ENCODE measurements at regions not wholly inside any gene's neighbourhood (a gene's known extent, or its start where the extent isn't known, plus 50 kb on each side); places are given as distances from the start of the nearest gene placed in this dataset.
A peak's percentile ranks its signal among the peaks of the same experiment; 100 is the strongest.

- no peaks in the 10 kb centered on the region for H4K20me1 ChIP-seq (ENCODE audit: insufficient read depth)
- no peak overlapping the region for H3K4me2 ChIP-seq (ENCODE audit: unreplicated experiment)
- no peaks in the 10 kb centered on the region for H3K4me1 ChIP-seq (ENCODE audit: insufficient read depth)
- H3K9me3 ChIP-seq (ENCODE audit: low read depth): no peaks in the 10 kb centered on the region
- peak; percentile 45 for DNase-seq
- no peaks in the 10 kb centered on the region for H3K36me3 ChIP-seq (ENCODE audit: low read depth)
- no peaks in the 10 kb centered on the region for H3F3A ChIP-seq (ENCODE audit: insufficient read depth)
- H3K27me3 ChIP-seq (replicated peaks; ENCODE audit: insufficient read depth): no peaks in the 10 kb centered on the region
- H3K79me2 ChIP-seq (ENCODE audit: insufficient read depth): no peaks in the 10 kb centered on the region
- no peak overlapping the region for H3K27ac ChIP-seq
- 46 to 51% methylated on average over 4 of the region's 4 CpGs for WGBS, 2 experiments (ENCODE audit: low coverage in 1 of 2, low lambda C conversion rate in 2 of 2, missing lambda C conversion rate in 2 of 2)
- H3K9ac ChIP-seq: no peak overlapping the region
- H2AFZ ChIP-seq: no peak overlapping the region
- in situ Hi-C loops (cut with MboI): no loop called here
- H3K9me2 ChIP-seq (ENCODE audit: insufficient read depth): no peaks in the 10 kb centered on the region
- no peak overlapping the region for H3K4me3 ChIP-seq
- TF ChIP-seq EZH2 (IDR thresholded peaks at IDR 0.05; ENCODE audit: insufficient read depth, poor library complexity, severe bottlenecking) (no peak), EZH2phosphoT487 (IDR thresholded peaks at IDR 0.05; ENCODE audit: insufficient read depth, low read depth) (no peak)
Observed at GRCh38 chr5:90161414-90161813, 248.1 kb downstream of the CETN3 start.

DNA sequence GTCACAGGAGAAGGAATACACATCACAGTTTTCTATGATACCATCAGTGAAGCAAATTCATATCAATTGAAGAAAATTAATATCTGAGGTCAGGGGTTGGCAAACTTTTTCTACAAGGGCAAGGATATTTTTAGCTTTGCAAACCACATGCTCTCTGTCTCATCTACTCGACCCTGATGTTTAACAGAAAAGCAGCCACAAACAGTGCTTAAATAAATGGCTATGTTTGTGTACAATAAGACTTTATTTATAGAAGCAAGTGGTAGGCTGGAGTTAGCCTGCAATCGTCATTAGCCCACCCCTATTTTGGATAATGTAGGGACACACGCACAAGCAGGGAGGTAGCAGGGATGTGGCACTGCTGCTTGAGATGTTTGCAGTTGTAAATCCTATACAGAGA is 251.4 kb downstream of the CETN3 start:
- no peaks in the 10 kb centered on the region for H3K79me2 ChIP-seq (ENCODE audit: insufficient read depth)
- in situ Hi-C loops (cut with MboI): no loop called here
- H4K20me1 ChIP-seq (ENCODE audit: insufficient read depth): no peaks in the 10 kb centered on the region
- no peak overlapping the region for H3K9ac ChIP-seq
- H3K4me3 ChIP-seq: no peak overlapping the region
- no peak overlapping the region for H3K4me2 ChIP-seq (ENCODE audit: unreplicated experiment)
- WGBS, 2 experiments (ENCODE audit: low coverage in 1 of 2, low lambda C conversion rate in 2 of 2, missing lambda C conversion rate in 2 of 2): 22 to 37% methylated on average over 3 of the region's 3 CpGs
- no peak overlapping the region for H2AFZ ChIP-seq
- no peak for DNase-seq
- no peaks in the 10 kb centered on the region for H3K4me1 ChIP-seq (ENCODE audit: insufficient read depth)
- H3K9me3 ChIP-seq (ENCODE audit: low read depth): no peaks in the 10 kb centered on the region
- no peaks in the 10 kb centered on the region for H3K27me3 ChIP-seq (replicated peaks; ENCODE audit: insufficient read depth)
- H3K36me3 ChIP-seq (ENCODE audit: low read depth): no peaks in the 10 kb centered on the region
- TF ChIP-seq EZH2phosphoT487 (IDR thresholded peaks at IDR 0.05; ENCODE audit: insufficient read depth, low read depth) (no peak), EZH2 (IDR thresholded peaks at IDR 0.05; ENCODE audit: insufficient read depth, poor library complexity, severe bottlenecking) (no peak)
- no peak overlapping the region for H3K27ac ChIP-seq
- H3F3A ChIP-seq (ENCODE audit: insufficient read depth): no peaks in the 10 kb centered on the region
- H3K9me2 ChIP-seq (ENCODE audit: insufficient read depth): no peaks in the 10 kb centered on the region

DNA sequence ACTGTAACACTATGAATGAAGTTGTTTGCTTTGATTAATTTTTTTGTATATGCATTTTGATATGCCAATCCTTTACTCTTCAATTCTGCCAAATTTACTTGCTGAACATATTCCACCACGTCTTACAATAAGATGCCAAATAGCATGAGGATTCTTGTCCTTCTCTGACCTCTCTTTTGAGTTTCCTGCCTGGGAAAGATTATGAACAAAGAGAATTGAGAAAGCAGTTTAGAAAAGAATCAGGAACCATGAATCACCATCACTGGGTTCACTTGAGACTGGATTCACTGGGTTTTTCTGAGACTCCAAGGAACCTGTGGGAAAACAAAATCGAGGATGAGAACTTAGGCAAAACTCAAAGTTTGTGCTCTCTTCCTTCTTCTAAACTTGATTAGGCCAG is 256.5 kb downstream of the CETN3 start:
- Histone ChIP-seq H3K27me3 (replicated peaks; ENCODE audit: insufficient read depth) (no peaks in the 10 kb centered on the region), H3K9me2 (ENCODE audit: insufficient read depth) (no peaks in the 10 kb centered on the region), H3K9ac (no peak overlapping the region), H3K9me3 (ENCODE audit: low read depth) (no peaks in the 10 kb centered on the region), H3F3A (ENCODE audit: insufficient read depth) (no peaks in the 10 kb centered on the region), H3K36me3 (ENCODE audit: low read depth) (no peaks in the 10 kb centered on the region), H3K27ac (no peak overlapping the region), H4K20me1 (ENCODE audit: insufficient read depth) (no peaks in the 10 kb centered on the region), H3K4me2 (ENCODE audit: unreplicated experiment) (no peak overlapping the region), H3K79me2 (ENCODE audit: insufficient read depth) (no peaks in the 10 kb centered on the region), H3K4me1 (ENCODE audit: insufficient read depth) (no peaks in the 10 kb centered on the region), H2AFZ (no peak overlapping the region), H3K4me3 (no peak overlapping the region)
- in situ Hi-C loops (cut with MboI): no loop called here
- DNase-seq: peak; percentile 4
- no peak for TF ChIP-seq EZH2phosphoT487 (IDR thresholded peaks at IDR 0.05; ENCODE audit: insufficient read depth, low read depth)
- TF ChIP-seq EZH2 (IDR thresholded peaks at IDR 0.05; ENCODE audit: insufficient read depth, poor library complexity, severe bottlenecking): no peak
- WGBS, 2 experiments (ENCODE audit: low coverage in 1 of 2, low lambda C conversion rate in 2 of 2, missing lambda C conversion rate in 2 of 2): 9 to 16% methylated on average over 2 of the region's 2 CpGs

GRCh38 chr5:90144625-90145327 is 264.8 kb downstream of the CETN3 start:
- no peak overlapping the region for H3K4me2 ChIP-seq (ENCODE audit: unreplicated experiment)
- peak; percentile 11 for DNase-seq
- 62 to 68% methylated on average over 6 of the region's 6 CpGs for WGBS, 2 experiments (ENCODE audit: low coverage in 1 of 2, low lambda C conversion rate in 2 of 2, missing lambda C conversion rate in 2 of 2)

More at GRCh38 chr5:90144625-90145327, 264.8 kb downstream of the CETN3 start:
- Histone ChIP-seq H3K9ac (no peak overlapping the region), H3K27ac (no peak overlapping the region), H3K27me3 (replicated peaks; ENCODE audit: insufficient read depth) (0 out of 2 replicates have a peak, but pooled peaks cover 3% of the 10 kb centered on the region), H2AFZ (no peak overlapping the region), H3K4me3 (no peak overlapping the region), H4K20me1 (ENCODE audit: insufficient read depth) (no peaks in the 10 kb centered on the region), H3K4me1 (ENCODE audit: insufficient read depth) (0 out of 2 replicates have a peak, but pooled peaks cover 4% of the 10 kb centered on the region), H3K9me3 (ENCODE audit: low read depth) (no peaks in the 10 kb centered on the region), H3K9me2 (ENCODE audit: insufficient read depth) (no peaks in the 10 kb centered on the region), H3K79me2 (ENCODE audit: insufficient read depth) (no peaks in the 10 kb centered on the region), H3K36me3 (ENCODE audit: low read depth) (no peaks in the 10 kb centered on the region), H3F3A (ENCODE audit: insufficient read depth) (no peaks in the 10 kb centered on the region)
- in situ Hi-C loops (cut with MboI): no loop called here
- TF ChIP-seq EZH2phosphoT487 (IDR thresholded peaks at IDR 0.05; ENCODE audit: insufficient read depth, low read depth) (no peak), EZH2 (IDR thresholded peaks at IDR 0.05; ENCODE audit: insufficient read depth, poor library complexity, severe bottlenecking) (no peak)
